ENCODE measurements at regions not wholly inside any gene's neighbourhood (a gene's known extent, or its start where the extent isn't known, plus 50 kb on each side); places are given as distances from the start of the nearest gene placed in this dataset.
A peak's percentile ranks its signal among the peaks of the same experiment; 100 is the strongest.

DNA sequence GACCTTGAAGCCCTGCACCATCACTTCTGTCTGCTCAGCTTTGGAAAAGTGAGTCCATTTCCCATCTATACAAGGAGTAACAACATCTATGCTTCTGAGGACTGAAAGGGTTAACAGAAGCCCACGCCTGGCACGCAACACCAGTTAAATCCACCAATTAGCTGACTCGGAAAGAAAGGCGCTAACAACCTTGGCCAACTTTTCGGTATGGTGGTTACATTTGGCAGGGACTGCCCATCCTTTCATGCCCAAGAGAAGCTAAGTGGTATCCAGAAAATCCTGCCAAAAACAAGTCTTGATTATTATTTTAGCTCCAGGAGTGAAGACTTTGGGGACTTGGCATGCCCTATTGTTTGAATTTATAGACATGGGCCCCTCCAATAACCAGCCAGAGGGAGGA lies 202.3 kb upstream of the RPL38 start:
- H3F3A ChIP-seq (ENCODE audit: low read depth): no peaks in the 10 kb centered on the region
- no peaks in the 10 kb centered on the region for H4K20me1 ChIP-seq (ENCODE audit: low read depth)
- no peak for DNase-seq (ENCODE audit: low spot score)
- Mint-ChIP-seq H3K4me1 (peaks cover 16% of the 10 kb centered on the region), H3K36me3 (no peaks in the 10 kb centered on the region), H3K27ac (no peak overlapping the region), H3K27me3 (ENCODE audit: insufficient read depth, low read depth) (peaks cover 15% of the 10 kb centered on the region), H3K4me3 (no peak overlapping the region), H3K9me3 (no peaks in the 10 kb centered on the region)
- H3K9ac ChIP-seq: no peak overlapping the region
- H3K4me1 ChIP-seq: peaks cover 5% of the 10 kb centered on the region
- no peaks in the 10 kb centered on the region for H3K79me2 ChIP-seq (ENCODE audit: low read depth)
- no peak for TF ChIP-seq EZH2phosphoT487 (IDR thresholded peaks at IDR 0.05)
- TF ChIP-seq EZH2 (IDR thresholded peaks at IDR 0.05): no peak
- no peak for TF ChIP-seq CTCF (IDR thresholded peaks at IDR 0.05)
- H3K27ac ChIP-seq: no peak overlapping the region
- H3K36me3 ChIP-seq: no peaks in the 10 kb centered on the region
- H2AFZ ChIP-seq (replicated peaks): no peak overlapping the region
- H3K27me3 ChIP-seq: peaks cover 4% of the 10 kb centered on the region
- H3K4me3 ChIP-seq: no peak overlapping the region
- H3K4me2 ChIP-seq: no peak overlapping the region
- H3K9me3 ChIP-seq (ENCODE audit: low read depth): no peaks in the 10 kb centered on the region

GRCh38 chr17:74002241-74002640 lies 201.2 kb upstream of the RPL38 start:
- Mint-ChIP-seq H3K9me3 (no peaks in the 10 kb centered on the region), H3K4me3 (no peak overlapping the region), H3K4me1 (peaks cover 16% of the 10 kb centered on the region), H3K27me3 (ENCODE audit: insufficient read depth, low read depth) (peaks cover 15% of the 10 kb centered on the region), H3K36me3 (no peaks in the 10 kb centered on the region), H3K27ac (peak overlapping the region; percentile 25)
- Histone ChIP-seq H3F3A (ENCODE audit: low read depth) (no peaks in the 10 kb centered on the region), H3K9ac (no peak overlapping the region), H3K4me1 (peaks cover 5% of the 10 kb centered on the region), H3K36me3 (no peaks in the 10 kb centered on the region), H2AFZ (replicated peaks) (no peak overlapping the region), H3K4me3 (no peak overlapping the region), H3K79me2 (ENCODE audit: low read depth) (no peaks in the 10 kb centered on the region), H3K4me2 (no peak overlapping the region), H3K9me3 (ENCODE audit: low read depth) (no peaks in the 10 kb centered on the region), H4K20me1 (ENCODE audit: low read depth) (no peaks in the 10 kb centered on the region), H3K27ac (no peak overlapping the region), H3K27me3 (peaks cover 4% of the 10 kb centered on the region)
- DNase-seq (ENCODE audit: low spot score): no peak
- TF ChIP-seq EZH2 (IDR thresholded peaks at IDR 0.05) (no peak), EZH2phosphoT487 (IDR thresholded peaks at IDR 0.05) (no peak), CTCF (IDR thresholded peaks at IDR 0.05) (no peak)

- no peak overlapping the region for H3K4me3 Mint-ChIP-seq
Observed at GRCh38 chr17:74004056-74004455, 199.4 kb upstream of the RPL38 start.

More at GRCh38 chr17:74004056-74004455, 199.4 kb upstream of the RPL38 start:
- H3K79me2 ChIP-seq (ENCODE audit: low read depth): no peaks in the 10 kb centered on the region
- H4K20me1 ChIP-seq (ENCODE audit: low read depth): no peaks in the 10 kb centered on the region
- Mint-ChIP-seq H3K27me3 (ENCODE audit: insufficient read depth, low read depth) (peaks cover 20% of the 10 kb centered on the region), H3K36me3 (no peaks in the 10 kb centered on the region), H3K4me1 (peaks cover 16% of the 10 kb centered on the region), H3K27ac (no peak overlapping the region), H3K9me3 (no peaks in the 10 kb centered on the region)
- no peak overlapping the region for H3K4me2 ChIP-seq
- TF ChIP-seq EZH2phosphoT487 (IDR thresholded peaks at IDR 0.05) (no peak), EZH2 (IDR thresholded peaks at IDR 0.05) (no peak), CTCF (IDR thresholded peaks at IDR 0.05) (no peak)
- peaks cover 4% of the 10 kb centered on the region for H3K27me3 ChIP-seq
- H3K4me1 ChIP-seq: peaks cover 10% of the 10 kb centered on the region
- no peak overlapping the region for H3K27ac ChIP-seq
- H3K9ac ChIP-seq: no peak overlapping the region
- H3K4me3 ChIP-seq: no peak overlapping the region
- no peaks in the 10 kb centered on the region for H3K9me3 ChIP-seq (ENCODE audit: low read depth)
- no peak overlapping the region for H2AFZ ChIP-seq (replicated peaks)
- DNase-seq (ENCODE audit: low spot score): no peak
- no peaks in the 10 kb centered on the region for H3K36me3 ChIP-seq
- no peaks in the 10 kb centered on the region for H3F3A ChIP-seq (ENCODE audit: low read depth)

Data from neural progenitor cell (in vitro differentiated cells).